ENCODE measurements at regions not wholly inside any gene's neighbourhood (a gene's known extent, or its start where the extent isn't known, plus 50 kb on each side); places are given as distances from the start of the nearest gene placed in this dataset.

- Histone ChIP-seq H3K4me1 (ENCODE audit: control insufficient read depth, insufficient read depth, low read length) (no peaks in the 10 kb centered on the region), H3K4me3 (ENCODE audit: low read length) (no peak overlapping the region), H3K27ac (ENCODE audit: low read length) (no peak overlapping the region), H3K9me3 (ENCODE audit: control insufficient read depth, insufficient read depth, low read length) (no peaks in the 10 kb centered on the region), H3K36me3 (ENCODE audit: control insufficient read depth, insufficient read depth, low read length) (no peaks in the 10 kb centered on the region), H3K27me3 (ENCODE audit: control insufficient read depth, insufficient read depth, low read length) (no peaks in the 10 kb centered on the region)
- DNase-seq (ENCODE audit: low read depth, low spot score) = no peak
Measured at GRCh38 chr10:107747851-107748250, 583.3 kb upstream of the SORCS1 start.

DNA sequence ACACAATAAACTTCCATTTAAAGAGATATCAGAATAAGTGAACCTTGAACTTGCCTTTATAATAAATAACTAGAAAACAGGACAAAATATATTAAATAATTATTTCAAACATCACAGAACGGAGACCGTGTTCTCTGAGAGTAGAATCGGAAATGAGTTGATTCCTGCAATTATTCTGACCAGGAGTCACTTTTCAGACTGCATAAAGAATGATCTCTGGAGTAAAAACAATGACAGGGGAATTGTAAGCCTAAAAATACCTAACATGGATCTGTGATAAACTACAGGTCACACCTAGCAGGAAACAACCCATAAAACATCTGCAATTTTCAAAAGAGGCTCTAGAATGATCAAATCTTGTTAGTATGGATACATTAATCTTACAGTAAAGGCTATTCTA is 577.5 kb upstream of the SORCS1 start:
- H3K9me3 ChIP-seq (ENCODE audit: control insufficient read depth, insufficient read depth, low read length) = no peaks in the 10 kb centered on the region
- DNase-seq (ENCODE audit: low read depth, low spot score) = no peak
- H3K36me3 ChIP-seq (ENCODE audit: control insufficient read depth, insufficient read depth, low read length) = no peaks in the 10 kb centered on the region
- no peak overlapping the region for H3K4me3 ChIP-seq (ENCODE audit: low read length)
- WGBS (ENCODE audit: insufficient coverage, insufficient read length) = no CpG with 5 or more reads among the region's 3 CpGs
- no peaks in the 10 kb centered on the region for H3K4me1 ChIP-seq (ENCODE audit: control insufficient read depth, insufficient read depth, low read length)
- H3K27me3 ChIP-seq (ENCODE audit: control insufficient read depth, insufficient read depth, low read length) = no peaks in the 10 kb centered on the region
- no peak overlapping the region for H3K27ac ChIP-seq (ENCODE audit: low read length)

- H3K27me3 ChIP-seq (ENCODE audit: control insufficient read depth, insufficient read depth, low read length) = no peaks in the 10 kb centered on the region
- no peaks in the 10 kb centered on the region for H3K4me1 ChIP-seq (ENCODE audit: control insufficient read depth, insufficient read depth, low read length)
- no peak overlapping the region for H3K27ac ChIP-seq (ENCODE audit: low read length)
- no peaks in the 10 kb centered on the region for H3K36me3 ChIP-seq (ENCODE audit: control insufficient read depth, insufficient read depth, low read length)
- no peak for DNase-seq (ENCODE audit: low read depth, low spot score)
- H3K9me3 ChIP-seq (ENCODE audit: control insufficient read depth, insufficient read depth, low read length) = no peaks in the 10 kb centered on the region
- WGBS (ENCODE audit: insufficient coverage, insufficient read length) = 100% methylated on average over 1 of the region's 4 CpGs
- no peak overlapping the region for H3K4me3 ChIP-seq (ENCODE audit: low read length)
Measured at GRCh38 chr10:107740962-107741690, 576.6 kb upstream of the SORCS1 start.

- Histone ChIP-seq H3K4me1 (ENCODE audit: control insufficient read depth, insufficient read depth, low read length) (no peaks in the 10 kb centered on the region), H3K27me3 (ENCODE audit: control insufficient read depth, insufficient read depth, low read length) (no peaks in the 10 kb centered on the region), H3K27ac (ENCODE audit: low read length) (no peak overlapping the region), H3K4me3 (ENCODE audit: low read length) (no peak overlapping the region), H3K9me3 (ENCODE audit: control insufficient read depth, insufficient read depth, low read length) (no peaks in the 10 kb centered on the region), H3K36me3 (ENCODE audit: control insufficient read depth, insufficient read depth, low read length) (no peaks in the 10 kb centered on the region)
- no CpG with 5 or more reads among the region's 3 CpGs for WGBS (ENCODE audit: insufficient coverage, insufficient read length)
- no peak for DNase-seq (ENCODE audit: low read depth, low spot score)
Measured at GRCh38 chr10:107739951-107740350, 575.4 kb upstream of the SORCS1 start.

DNA sequence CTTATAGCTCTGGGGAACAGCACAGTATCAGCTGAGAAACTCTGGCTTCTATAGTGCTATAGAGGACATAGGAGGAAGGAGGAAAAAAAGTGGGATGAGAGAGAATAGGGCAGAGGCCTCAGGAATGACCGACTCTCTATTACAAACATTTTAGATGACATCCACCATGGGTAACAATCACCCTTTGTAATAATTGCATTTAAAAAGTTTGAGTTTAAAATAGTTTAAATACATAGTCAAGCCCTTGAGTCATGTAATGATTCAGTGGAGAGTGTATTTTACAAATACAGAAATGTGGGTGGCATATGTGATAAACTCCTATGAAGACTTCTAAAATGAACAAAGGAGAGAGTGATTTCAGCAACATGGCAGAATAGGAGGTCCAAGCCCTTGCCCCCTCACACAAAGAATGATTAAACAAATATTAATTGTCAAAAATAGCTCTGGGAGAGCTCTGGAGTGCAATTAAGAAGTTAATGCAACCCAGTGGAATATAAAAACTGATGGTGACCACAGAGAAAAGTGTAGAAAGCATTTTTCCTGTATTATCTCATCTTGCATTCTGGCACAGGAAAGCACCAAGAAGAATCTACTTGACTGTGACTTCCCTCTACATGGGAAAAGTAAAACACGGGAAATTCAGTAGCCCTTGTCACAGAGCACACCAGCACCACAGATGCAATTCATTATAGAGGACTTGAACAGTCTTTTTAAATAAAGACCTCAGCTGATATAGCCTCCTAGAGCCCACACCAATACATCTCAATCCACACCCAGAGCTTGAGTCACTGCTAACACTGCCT is 569.0 kb upstream of the SORCS1 start:
- no peak overlapping the region for H3K27ac ChIP-seq (ENCODE audit: low read length)
- no CpG with 5 or more reads among the region's 2 CpGs for WGBS (ENCODE audit: insufficient coverage, insufficient read length)
- no peaks in the 10 kb centered on the region; the same call in 1 of the 2 replicates for H3K4me1 ChIP-seq (ENCODE audit: control insufficient read depth, insufficient read depth, low read length)
- DNase-seq (ENCODE audit: low read depth, low spot score) = no peak
- no peaks in the 10 kb centered on the region for H3K27me3 ChIP-seq (ENCODE audit: control insufficient read depth, insufficient read depth, low read length)
- no peaks in the 10 kb centered on the region for H3K36me3 ChIP-seq (ENCODE audit: control insufficient read depth, insufficient read depth, low read length)
- H3K4me3 ChIP-seq (ENCODE audit: low read length) = no peak overlapping the region
- H3K9me3 ChIP-seq (ENCODE audit: control insufficient read depth, insufficient read depth, low read length) = no peaks in the 10 kb centered on the region

DNA sequence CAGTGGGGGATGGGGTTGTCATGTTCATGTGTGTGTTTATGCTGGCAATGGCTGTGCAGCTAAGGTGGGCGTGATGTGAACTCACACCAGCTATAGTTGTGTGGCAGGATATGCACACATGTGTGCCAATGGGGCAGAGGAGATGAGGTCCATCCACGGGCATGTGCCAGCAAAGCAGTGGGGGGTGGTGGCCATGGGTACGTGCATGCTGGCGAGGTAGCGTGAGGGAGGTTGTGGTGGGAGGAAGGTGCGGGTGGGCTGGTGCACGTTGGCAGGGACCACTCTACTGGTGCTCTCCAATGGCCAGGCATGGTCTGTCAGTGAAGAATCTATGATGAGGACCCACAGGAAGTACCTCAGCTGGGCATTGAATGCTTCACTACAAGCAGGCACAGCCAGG is 567.5 kb upstream of the SORCS1 start:
- Histone ChIP-seq H3K4me3 (ENCODE audit: low read length) (no peak overlapping the region), H3K27ac (ENCODE audit: low read length) (no peak overlapping the region), H3K27me3 (ENCODE audit: control insufficient read depth, insufficient read depth, low read length) (no peaks in the 10 kb centered on the region), H3K9me3 (ENCODE audit: control insufficient read depth, insufficient read depth, low read length) (no peaks in the 10 kb centered on the region), H3K4me1 (ENCODE audit: control insufficient read depth, insufficient read depth, low read length) (no peaks in the 10 kb centered on the region; the same call in 1 of the 2 replicates), H3K36me3 (ENCODE audit: control insufficient read depth, insufficient read depth, low read length) (no peaks in the 10 kb centered on the region)
- no peak for DNase-seq (ENCODE audit: low read depth, low spot score)
- no CpG with 5 or more reads among the region's 7 CpGs for WGBS (ENCODE audit: insufficient coverage, insufficient read length)

- no peak for DNase-seq (ENCODE audit: low read depth, low spot score)
- WGBS (ENCODE audit: insufficient coverage, insufficient read length) = no CpG with 5 or more reads among the region's 5 CpGs
Measured at GRCh38 chr10:107728807-107729206, 564.3 kb upstream of the SORCS1 start.

DNA sequence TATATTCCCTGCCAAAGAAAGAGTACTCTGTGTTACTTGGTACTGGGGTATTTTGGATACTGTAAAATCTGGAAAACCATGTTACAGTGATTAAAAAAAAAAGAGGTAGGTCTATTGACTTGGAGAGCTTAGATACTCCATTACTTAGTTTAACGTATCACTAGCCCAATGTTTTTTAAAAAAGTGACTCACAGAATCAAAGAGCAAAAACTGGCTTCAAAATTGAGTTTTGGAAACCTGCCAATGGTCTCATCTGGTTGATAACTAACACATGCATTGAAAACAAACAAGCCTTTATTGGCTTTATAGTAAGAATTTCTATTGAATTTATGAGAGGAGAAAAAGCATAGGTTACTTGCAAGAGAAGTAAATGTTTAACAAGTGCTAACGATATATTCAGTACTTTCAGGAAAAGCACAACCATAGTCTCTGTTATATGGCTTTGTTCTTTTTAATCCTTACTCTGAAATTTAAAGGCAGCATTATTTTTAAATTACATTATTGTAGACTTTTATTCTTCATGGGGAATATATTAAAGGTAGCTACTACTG is 563.3 kb upstream of the SORCS1 start:
- Histone ChIP-seq H3K36me3 (ENCODE audit: control insufficient read depth, insufficient read depth, low read length) (no peaks in the 10 kb centered on the region), H3K27ac (ENCODE audit: low read length) (no peak overlapping the region), H3K9me3 (ENCODE audit: control insufficient read depth, insufficient read depth, low read length) (no peaks in the 10 kb centered on the region), H3K4me1 (ENCODE audit: control insufficient read depth, insufficient read depth, low read length) (no peaks in the 10 kb centered on the region), H3K4me3 (ENCODE audit: low read length) (no peak overlapping the region), H3K27me3 (ENCODE audit: control insufficient read depth, insufficient read depth, low read length) (no peaks in the 10 kb centered on the region)
- no peak for DNase-seq (ENCODE audit: low read depth, low spot score)
- WGBS (ENCODE audit: insufficient coverage, insufficient read length) = no CpG with 5 or more reads among the region's 2 CpGs

More at GRCh38 chr10:107728807-107729206, 564.3 kb upstream of the SORCS1 start:
- no peak overlapping the region for H3K4me3 ChIP-seq (ENCODE audit: low read length)
- H3K4me1 ChIP-seq (ENCODE audit: control insufficient read depth, insufficient read depth, low read length) = no peaks in the 10 kb centered on the region
- no peaks in the 10 kb centered on the region for H3K27me3 ChIP-seq (ENCODE audit: control insufficient read depth, insufficient read depth, low read length)
- H3K36me3 ChIP-seq (ENCODE audit: control insufficient read depth, insufficient read depth, low read length) = no peaks in the 10 kb centered on the region
- H3K9me3 ChIP-seq (ENCODE audit: control insufficient read depth, insufficient read depth, low read length) = no peaks in the 10 kb centered on the region
- H3K27ac ChIP-seq (ENCODE audit: low read length) = no peak overlapping the region

DNA sequence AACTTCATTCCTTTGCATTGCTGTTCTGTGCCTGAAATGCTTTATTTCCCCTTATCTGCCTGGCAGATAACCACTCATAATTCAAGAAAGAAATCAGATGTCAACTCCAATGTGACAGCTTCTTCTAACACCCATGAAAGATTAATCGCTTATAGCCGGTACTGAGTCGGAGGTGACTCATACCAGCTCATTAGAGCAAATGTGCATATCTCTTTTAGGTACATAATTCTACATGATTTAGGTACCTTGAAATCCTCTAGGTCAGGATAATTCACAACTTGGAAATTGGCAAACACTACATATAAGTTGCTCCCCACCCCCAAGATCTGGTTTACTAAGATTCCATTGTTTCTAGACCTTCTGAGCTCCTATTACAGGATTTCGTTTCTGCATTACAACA is 554.4 kb upstream of the SORCS1 start:
- no peaks in the 10 kb centered on the region for H3K4me1 ChIP-seq (ENCODE audit: control insufficient read depth, insufficient read depth, low read length)
- no CpG with 5 or more reads among the region's 4 CpGs for WGBS (ENCODE audit: insufficient coverage, insufficient read length)
- H3K27me3 ChIP-seq (ENCODE audit: control insufficient read depth, insufficient read depth, low read length) = no peaks in the 10 kb centered on the region
- no peaks in the 10 kb centered on the region for H3K36me3 ChIP-seq (ENCODE audit: control insufficient read depth, insufficient read depth, low read length)
- H3K27ac ChIP-seq (ENCODE audit: low read length) = no peak overlapping the region
- H3K4me3 ChIP-seq (ENCODE audit: low read length) = no peak overlapping the region
- no peaks in the 10 kb centered on the region for H3K9me3 ChIP-seq (ENCODE audit: control insufficient read depth, insufficient read depth, low read length)
- no peak for DNase-seq (ENCODE audit: low read depth, low spot score)

GRCh38 chr10:107717046-107717445 is 552.5 kb upstream of the SORCS1 start:
- DNase-seq (ENCODE audit: low read depth, low spot score) = no peak
- Histone ChIP-seq H3K36me3 (ENCODE audit: control insufficient read depth, insufficient read depth, low read length) (no peaks in the 10 kb centered on the region), H3K27ac (ENCODE audit: low read length) (no peak overlapping the region), H3K4me1 (ENCODE audit: control insufficient read depth, insufficient read depth, low read length) (no peaks in the 10 kb centered on the region), H3K9me3 (ENCODE audit: control insufficient read depth, insufficient read depth, low read length) (no peaks in the 10 kb centered on the region), H3K27me3 (ENCODE audit: control insufficient read depth, insufficient read depth, low read length) (no peaks in the 10 kb centered on the region), H3K4me3 (ENCODE audit: low read length) (no peak overlapping the region)
- WGBS (ENCODE audit: insufficient coverage, insufficient read length) = 100% methylated on average over 1 of the region's 2 CpGs
